ENCODE measurements at regions not wholly inside any gene's neighbourhood (a gene's known extent, or its start where the extent isn't known, plus 50 kb on each side); places are given as distances from the start of the nearest gene placed in this dataset.

GRCh38 chr5:17893026-17893635, 258.9 kb downstream of the TAF11L14 start:
- DNase-seq (ENCODE audit: low spot score) = no peak

- no peak for DNase-seq (ENCODE audit: low spot score)
Observed at GRCh38 chr5:17895288-17896033, 261.2 kb downstream of the TAF11L14 start.

GRCh38 chr5:17896605-17897004, 262.3 kb downstream of the TAF11L14 start:
- DNase-seq (ENCODE audit: low spot score) = no peak

GRCh38 chr5:17897776-17898175, 263.5 kb downstream of the TAF11L14 start:
- DNase-seq (ENCODE audit: low spot score) = no peak

- DNase-seq (ENCODE audit: low spot score) = no peak
Observed at GRCh38 chr5:17898766-17899165, 264.5 kb downstream of the TAF11L14 start.

- no peak for DNase-seq (ENCODE audit: low spot score)
Observed at GRCh38 chr5:17907094-17907493, 272.8 kb downstream of the TAF11L14 start.

- DNase-seq (ENCODE audit: low spot score) = no peak
Observed at GRCh38 chr5:17910318-17910717, 276.1 kb downstream of the TAF11L14 start.

- DNase-seq (ENCODE audit: low spot score) = no peak
Observed at GRCh38 chr5:17912794-17913193, 278.5 kb downstream of the TAF11L14 start.

- DNase-seq (ENCODE audit: low spot score) = no peak
Observed at GRCh38 chr5:17916446-17916845, 282.2 kb downstream of the TAF11L14 start.

- DNase-seq (ENCODE audit: low spot score) = no peak
Observed at GRCh38 chr5:17917465-17917864, 283.2 kb downstream of the TAF11L14 start.

- DNase-seq (ENCODE audit: low spot score) = no peak
Observed at GRCh38 chr5:17918373-17919104, 284.3 kb downstream of the TAF11L14 start.

- DNase-seq (ENCODE audit: low spot score) = no peak
Observed at GRCh38 chr5:17925276-17925675, 291.0 kb downstream of the TAF11L14 start.

- no peak for DNase-seq (ENCODE audit: low spot score)
Observed at GRCh38 chr5:17928581-17928981, 294.3 kb downstream of the TAF11L14 start.

- no peak for DNase-seq (ENCODE audit: low spot score)
Observed at GRCh38 chr5:17929171-17929570, 294.9 kb downstream of the TAF11L14 start.

- no peak for DNase-seq (ENCODE audit: low spot score)
Observed at GRCh38 chr5:17930346-17930745, 296.1 kb downstream of the TAF11L14 start.

GRCh38 chr5:17944046-17944445, 309.8 kb downstream of the TAF11L14 start:
- no peak for DNase-seq (ENCODE audit: low spot score)

- DNase-seq (ENCODE audit: low spot score) = no peak
Observed at GRCh38 chr5:17947029-17947428, 312.8 kb downstream of the TAF11L14 start.

GRCh38 chr5:17951392-17952169, 317.3 kb downstream of the TAF11L14 start:
- no peak for DNase-seq (ENCODE audit: low spot score)

GRCh38 chr5:17952231-17952630, 318.0 kb downstream of the TAF11L14 start:
- DNase-seq (ENCODE audit: low spot score) = no peak

GRCh38 chr5:17964067-17964466, 329.8 kb downstream of the TAF11L14 start:
- no peak for DNase-seq (ENCODE audit: low spot score)

GRCh38 chr5:17966640-17967402, 332.6 kb downstream of the TAF11L14 start:
- DNase-seq (ENCODE audit: low spot score) = no peak

- DNase-seq (ENCODE audit: low spot score) = no peak
Observed at GRCh38 chr5:17976404-17976803, 342.1 kb downstream of the TAF11L14 start.

Measured in GM03348 (cell line).